ENCODE measurements at regions not wholly inside any gene's neighbourhood (a gene's known extent, or its start where the extent isn't known, plus 50 kb on each side); places are given as distances from the start of the nearest gene placed in this dataset.

GRCh38 chrX:97766501-97767095 is 882.9 kb downstream of the RPA4 start:
- Histone ChIP-seq H3K36me3 (ENCODE audit: control insufficient read depth, insufficient read depth, low read length) (no peaks in the 10 kb centered on the region), H3K4me1 (ENCODE audit: control insufficient read depth, extremely low read depth, insufficient read depth, low read length) (no peaks in the 10 kb centered on the region), H3K27ac (ENCODE audit: insufficient read depth, low read length) (no peak overlapping the region), H3K4me2 (ENCODE audit: extremely low read depth, insufficient read depth, low read length) (no peak overlapping the region), H3K79me2 (ENCODE audit: control insufficient read depth, insufficient read depth, low read length) (no peaks in the 10 kb centered on the region), H3K9me3 (ENCODE audit: control insufficient read depth, insufficient read depth, low read depth, low read length) (no peaks in the 10 kb centered on the region), H4K20me1 (ENCODE audit: control insufficient read depth, extremely low read depth, insufficient read depth, low read length) (no peaks in the 10 kb centered on the region), H2AFZ (ENCODE audit: low read length) (no peak overlapping the region), H3K4me3 (replicated peaks in 1 of 4; ENCODE audit: control extremely low read depth in 1 of 4, insufficient read depth in 1 of 4, low read depth in 3 of 4, low read length in 4 of 4) (no peak overlapping the region), H3K27me3 (ENCODE audit: control insufficient read depth, insufficient read depth, low read length) (no peaks in the 10 kb centered on the region), H3K9ac (ENCODE audit: insufficient read depth, low read length) (no peak overlapping the region)
- peak in 1 of 2 donors; percentile 13 for DNase-seq (ENCODE audit: low read depth in 2 of 2)
- TF ChIP-seq EZH2 (IDR thresholded peaks at IDR 0.05; ENCODE audit: low read length, missing control alignments) (no peak), CTCF (conservative IDR thresholded peaks at IDR 0.05 in 1 of 2, IDR thresholded peaks at IDR 0.05 in 1 of 2; ENCODE audit: low read depth in 1 of 2, low read length in 2 of 2) (no peak)

- no peak for DNase-seq (ENCODE audit: low read depth in 2 of 2)
- Histone ChIP-seq H3K36me3 (ENCODE audit: control insufficient read depth, insufficient read depth, low read length) (no peaks in the 10 kb centered on the region), H3K27me3 (ENCODE audit: control insufficient read depth, insufficient read depth, low read length) (no peaks in the 10 kb centered on the region), H3K9ac (ENCODE audit: insufficient read depth, low read length) (no peak overlapping the region), H3K4me2 (ENCODE audit: extremely low read depth, insufficient read depth, low read length) (no peak overlapping the region), H3K79me2 (ENCODE audit: control insufficient read depth, insufficient read depth, low read length) (no peaks in the 10 kb centered on the region), H3K9me3 (ENCODE audit: control insufficient read depth, insufficient read depth, low read depth, low read length) (no peaks in the 10 kb centered on the region), H3K4me1 (ENCODE audit: control insufficient read depth, extremely low read depth, insufficient read depth, low read length) (no peaks in the 10 kb centered on the region), H3K4me3 (replicated peaks in 1 of 4; ENCODE audit: control extremely low read depth in 1 of 4, insufficient read depth in 1 of 4, low read depth in 3 of 4, low read length in 4 of 4) (no peak overlapping the region), H3K27ac (ENCODE audit: insufficient read depth, low read length) (no peak overlapping the region), H2AFZ (ENCODE audit: low read length) (no peak overlapping the region), H4K20me1 (ENCODE audit: control insufficient read depth, extremely low read depth, insufficient read depth, low read length) (no peaks in the 10 kb centered on the region)
- TF ChIP-seq EZH2 (IDR thresholded peaks at IDR 0.05; ENCODE audit: low read length, missing control alignments) (no peak), CTCF (conservative IDR thresholded peaks at IDR 0.05 in 1 of 2, IDR thresholded peaks at IDR 0.05 in 1 of 2; ENCODE audit: low read depth in 1 of 2, low read length in 2 of 2) (no peak)
Measured at GRCh38 chrX:97787311-97787710, 903.6 kb downstream of the RPA4 start.

DNA sequence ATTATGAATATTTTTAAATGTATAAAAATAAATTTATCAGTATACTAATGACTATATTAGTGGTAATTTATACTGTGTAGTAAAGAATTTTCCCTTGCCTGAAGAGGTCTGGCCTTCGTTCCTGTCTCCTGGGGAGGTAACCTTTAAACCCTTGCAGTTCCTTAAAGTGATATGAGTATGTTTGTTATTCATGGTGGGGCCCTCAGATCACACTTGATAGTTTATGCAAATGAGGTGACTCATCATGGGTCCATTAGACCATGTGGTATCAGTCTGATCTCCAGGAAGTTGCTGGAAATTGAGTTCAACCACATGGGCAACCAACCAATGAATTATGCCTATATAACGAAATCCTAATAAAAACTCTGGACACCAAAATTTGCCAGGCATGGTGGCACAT is 904.1 kb downstream of the RPA4 start:
- H3K9ac ChIP-seq (ENCODE audit: insufficient read depth, low read length), result no peak overlapping the region
- H3K4me2 ChIP-seq (ENCODE audit: extremely low read depth, insufficient read depth, low read length), result no peak overlapping the region
- H2AFZ ChIP-seq (ENCODE audit: low read length), result no peak overlapping the region
- no peak for DNase-seq (ENCODE audit: low read depth in 2 of 2)
- H3K27ac ChIP-seq (ENCODE audit: insufficient read depth, low read length), result no peak overlapping the region
- no peak overlapping the region for H3K4me3 ChIP-seq (replicated peaks in 1 of 4; ENCODE audit: control extremely low read depth in 1 of 4, insufficient read depth in 1 of 4, low read depth in 3 of 4, low read length in 4 of 4)
- TF ChIP-seq EZH2 (IDR thresholded peaks at IDR 0.05; ENCODE audit: low read length, missing control alignments), result no peak
- TF ChIP-seq CTCF (conservative IDR thresholded peaks at IDR 0.05 in 1 of 2, IDR thresholded peaks at IDR 0.05 in 1 of 2; ENCODE audit: low read depth in 1 of 2, low read length in 2 of 2), result no peak
- H3K79me2 ChIP-seq (ENCODE audit: control insufficient read depth, insufficient read depth, low read length), result no peaks in the 10 kb centered on the region
- H3K27me3 ChIP-seq (ENCODE audit: control insufficient read depth, insufficient read depth, low read length), result no peaks in the 10 kb centered on the region
- H4K20me1 ChIP-seq (ENCODE audit: control insufficient read depth, extremely low read depth, insufficient read depth, low read length), result no peaks in the 10 kb centered on the region
- H3K36me3 ChIP-seq (ENCODE audit: control insufficient read depth, insufficient read depth, low read length), result no peaks in the 10 kb centered on the region
- no peaks in the 10 kb centered on the region for H3K9me3 ChIP-seq (ENCODE audit: control insufficient read depth, insufficient read depth, low read depth, low read length)
- no peaks in the 10 kb centered on the region for H3K4me1 ChIP-seq (ENCODE audit: control insufficient read depth, extremely low read depth, insufficient read depth, low read length)
